Myocyte (in vitro differentiated cells): ENCODE measurements at regions not wholly inside any gene's neighbourhood (a gene's known extent, or its start where the extent isn't known, plus 50 kb on each side); places are given as distances from the start of the nearest gene placed in this dataset.
A peak's percentile ranks its signal among the peaks of the same experiment; 100 is the strongest.
"Not testable (repeated sequence)": the region's sequence is repeated elsewhere in the genome, so short reads cannot be mapped to it uniquely, and the experiment has no call there.

Source experiments
- DNase-seq: peaks from one replicate; pipeline ENCODE4 v3.0.0-alpha.2; 2012; ENCODE audit warnings: low read depth

- not testable (repeated sequence) for DNase-seq
These were observed 798.4 kb downstream of the CENPC start for GRCh38 chr4:66746918-66747317.

GRCh38 chr4:66741081-66741480 lies 804.2 kb downstream of the CENPC start:
- peak; percentile 12 for DNase-seq

- no peak for DNase-seq
These were observed 808.7 kb downstream of the CENPC start for GRCh38 chr4:66736606-66737005.

DNA sequence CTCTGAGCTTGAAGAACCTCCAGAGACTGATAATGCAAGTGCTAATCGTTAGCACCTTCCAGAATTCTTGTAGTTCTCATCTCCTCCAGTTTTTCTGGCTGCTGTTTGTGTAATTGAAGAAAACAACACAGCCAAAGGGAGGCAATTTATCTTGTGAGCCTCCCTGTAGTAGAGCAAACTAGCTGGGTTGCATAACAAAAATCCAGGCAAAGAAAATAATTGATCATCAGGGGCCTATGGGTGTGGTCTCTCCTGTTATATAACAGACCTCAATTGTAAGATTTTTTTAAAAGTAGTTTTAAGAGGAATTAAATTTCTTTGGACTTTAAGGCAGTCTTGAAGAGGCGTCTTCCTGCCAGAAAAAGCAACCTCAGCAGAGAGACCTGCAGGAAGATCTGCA lies 817.0 kb downstream of the CENPC start:
- DNase-seq, result no peak

GRCh38 chr4:66712301-66712921 lies 832.9 kb downstream of the CENPC start:
- DNase-seq, result not testable (repeated sequence)

GRCh38 chr4:66704243-66704642 lies 841.1 kb downstream of the CENPC start:
- no peak for DNase-seq

GRCh38 chr4:66694739-66695138 lies 850.6 kb downstream of the CENPC start:
- no peak for DNase-seq

GRCh38 chr4:66693694-66694093 lies 851.6 kb downstream of the CENPC start:
- DNase-seq, result peak; percentile 21

- no peak for DNase-seq
These were observed 854.2 kb downstream of the CENPC start for GRCh38 chr4:66691101-66691500.

GRCh38 chr4:66688674-66689073 lies 856.6 kb downstream of the CENPC start:
- peak; percentile 52 for DNase-seq

DNA sequence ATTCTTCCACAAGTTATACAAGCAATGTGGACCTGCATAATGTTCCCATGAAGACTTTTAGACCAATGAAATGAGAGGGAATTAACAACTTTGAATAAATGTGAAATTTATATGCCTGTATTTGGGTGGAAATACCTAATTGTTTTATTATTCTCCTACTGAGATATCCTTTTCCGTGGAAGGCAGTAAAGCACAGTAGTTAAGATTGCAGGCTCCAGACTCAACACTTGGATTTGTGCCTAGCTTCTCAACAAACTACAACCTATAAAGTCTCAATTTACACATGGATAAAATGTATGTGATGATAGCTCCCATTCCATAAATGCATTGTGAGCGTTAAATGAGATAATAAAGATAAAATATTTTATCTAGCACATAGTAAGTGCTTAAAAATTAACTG lies 857.8 kb downstream of the CENPC start:
- no peak for DNase-seq

- peak; percentile 22 for DNase-seq
These were observed 863.3 kb downstream of the CENPC start for GRCh38 chr4:66681962-66682361.

DNA sequence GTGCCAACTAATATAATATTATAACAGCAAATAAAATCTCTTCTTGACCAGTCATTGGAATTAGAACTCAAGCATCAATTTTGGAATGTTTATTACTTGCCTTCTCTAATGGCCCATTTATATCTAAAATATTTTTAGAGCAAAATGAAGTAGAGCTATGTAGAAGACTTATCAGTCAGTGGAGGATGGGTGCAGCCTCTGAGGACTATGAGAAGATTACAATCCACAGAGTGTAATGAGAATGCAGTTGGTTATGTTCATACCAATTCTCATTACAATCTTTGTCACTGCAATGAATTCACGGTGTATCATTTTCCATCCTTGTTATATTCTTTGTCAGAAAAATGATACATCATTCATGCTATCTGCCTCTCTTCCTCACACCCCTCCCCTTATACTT lies 878.1 kb downstream of the CENPC start:
- no peak for DNase-seq

GRCh38 chr4:66662620-66663019 lies 882.7 kb downstream of the CENPC start:
- DNase-seq, result no peak

GRCh38 chr4:66658809-66659208 lies 886.5 kb downstream of the CENPC start:
- DNase-seq, result no peak

GRCh38 chr4:66655505-66655904 lies 889.8 kb downstream of the CENPC start:
- DNase-seq, result no peak

DNA sequence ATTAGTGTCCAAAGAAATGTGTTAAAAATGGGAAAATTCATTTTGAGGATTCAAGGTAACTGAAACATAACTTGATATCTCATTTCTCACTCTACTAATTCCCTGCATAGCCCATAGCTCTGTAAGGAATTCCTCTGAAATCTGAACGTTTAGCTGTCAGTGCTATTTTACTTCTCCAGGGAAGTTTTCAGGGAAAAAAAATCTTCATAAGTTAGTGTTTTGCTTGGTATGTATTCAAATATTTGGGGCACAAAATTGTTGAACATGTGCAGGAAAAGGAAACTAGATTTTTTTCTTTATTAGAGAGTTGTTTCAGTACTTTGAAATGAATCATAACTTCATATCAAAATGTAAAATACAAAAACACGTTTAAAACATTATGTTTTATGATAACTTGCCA lies 891.4 kb downstream of the CENPC start:
- DNase-seq, result peak; percentile 25

DNA sequence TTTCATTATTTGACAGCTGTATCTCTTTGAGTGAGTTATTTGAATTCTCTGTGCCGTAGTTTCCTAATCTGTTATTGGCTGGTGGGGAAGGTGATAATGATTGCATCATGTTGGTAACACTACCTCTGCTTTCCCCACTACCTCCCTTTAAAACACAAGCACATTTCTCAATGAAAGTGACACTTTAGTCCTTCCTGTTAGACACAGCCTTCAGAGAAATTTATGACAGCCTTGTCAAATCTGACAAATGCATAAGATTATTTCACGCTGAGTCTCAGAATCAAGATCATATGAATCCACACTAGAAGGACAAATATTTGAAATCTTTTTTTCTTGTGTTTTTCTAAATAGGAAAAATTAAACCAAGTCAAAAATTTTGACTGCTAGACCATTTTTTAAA lies 896.1 kb downstream of the CENPC start:
- DNase-seq, result no peak

GRCh38 chr4:66647926-66648325 lies 897.4 kb downstream of the CENPC start:
- DNase-seq, result no peak

GRCh38 chr4:66647476-66647875 lies 897.8 kb downstream of the CENPC start:
- DNase-seq, result no peak

DNA sequence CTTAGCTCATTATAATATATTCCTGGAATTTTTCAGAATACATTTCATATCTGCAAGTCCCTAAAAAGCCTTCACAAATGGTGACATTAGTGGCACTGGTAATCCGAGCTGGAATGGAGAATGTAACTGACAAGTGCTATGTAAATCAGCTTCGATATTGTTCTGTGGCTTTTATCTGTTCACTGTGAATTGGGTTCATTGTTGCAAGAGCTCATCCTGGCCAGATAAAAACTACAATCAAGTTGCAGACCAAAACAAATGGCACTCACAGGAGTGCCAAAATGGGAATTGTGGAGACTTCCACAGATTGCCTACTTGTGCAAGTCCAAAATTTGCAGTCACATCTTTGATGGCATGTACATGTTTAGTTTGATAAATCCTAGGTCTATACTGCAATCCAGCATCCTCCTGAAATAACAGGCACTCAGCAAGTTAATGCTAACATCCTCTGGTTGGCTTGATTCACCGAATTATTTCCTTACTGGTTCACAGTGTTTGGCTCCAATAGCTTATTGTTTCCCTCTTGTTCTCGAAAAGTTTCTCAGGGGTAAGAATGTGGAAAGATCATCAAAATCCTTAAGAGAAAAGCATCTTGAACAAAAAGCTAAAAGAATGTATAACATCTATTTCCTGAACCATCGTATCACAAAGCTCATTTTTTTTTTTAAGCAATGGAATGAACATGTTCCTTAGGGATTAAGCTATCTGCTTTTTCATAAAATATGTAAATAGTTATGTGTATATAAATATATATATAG lies 904.9 kb downstream of the CENPC start:
- no peak for DNase-seq

DNA sequence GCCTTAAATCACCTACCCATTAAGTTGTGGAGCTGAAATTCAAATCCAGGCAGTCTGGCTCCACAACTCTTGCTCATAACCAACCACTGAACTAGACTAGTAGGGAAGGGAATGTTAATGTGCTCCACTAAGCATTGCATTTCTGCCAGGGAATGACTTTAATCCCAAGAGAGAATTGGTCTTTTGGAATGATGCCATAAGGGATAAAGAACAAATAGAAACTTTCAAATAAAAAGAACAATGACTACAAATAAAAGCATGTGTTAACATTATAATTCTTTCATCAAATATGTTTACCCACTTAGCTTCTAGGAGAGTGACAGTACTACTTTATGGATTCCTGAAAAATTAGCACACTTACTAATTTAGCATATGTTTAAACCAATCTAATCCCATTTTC lies 905.9 kb downstream of the CENPC start:
- DNase-seq, result peak; percentile 72

GRCh38 chr4:66636349-66636748 lies 909.0 kb downstream of the CENPC start:
- DNase-seq, result no peak
